K562 (cell line): ENCODE measurements at regions not wholly inside any gene's neighbourhood (a gene's known extent, or its start where the extent isn't known, plus 50 kb on each side); places are given as distances from the start of the nearest gene placed in this dataset.

Experiments used
- ATAC-seq: fragments of 200-7000 bp; cut with Tn5 transposase; 3 replicates; pipeline ENCODE4 v1.9.1; 2020; ENCODE audit warnings: moderate library complexity
- BruUV-seq: library from RNA; stranded (reverse); fragments of 400-500 nt; replicated peaks from 2 replicates; lab custom pipeline; 2021; lab: Mats Ljungman, UMichigan
- CTCF ChIA-PET: fragments of 300-600 bp; formaldehyde crosslinking; extraction: SDS; loops from one replicate; lab custom pipeline; 2021; ENCODE audit warnings: low intra/inter-chr PET ratio; lab: Yijun Ruan, JAX
- POLR2A ChIA-PET: fragments of 300-600, 350-650 bp; sonication (Branson Sonifier 250); formaldehyde crosslinking; extraction: SDS; loops from one replicate; lab custom pipeline; 2021; ENCODE audit warnings: antibody characterized with exemption, inconsistent platforms; lab: Yijun Ruan, JAX
- DNase-seq, 4 experiments: peaks; one replicate each; pipeline versions ENCODE4 v3.0.0 to v3.0.0-alpha.2; 2011 to 2018; ENCODE audit warnings: low spot score in 3 of 4, mixed read lengths in 3 of 4; ENCODE audit errors: extremely low read depth in 1 of 4
- FAIRE-seq: peaks from 2 replicates; lab custom pipeline; 2011; peaks lifted over from hg19 to GRCh38; lab: Jason Lieb, UNC
- H2AFZ ChIP-seq: 2 replicates; pipeline ENCODE4 v1.6.0; 2011; ENCODE audit warnings: low read depth, low read length, control low read depth, inconsistent platforms
- H3K27ac ChIP-seq: fragments of 200-600 bp; 3 replicates; pipeline ENCODE4 v1.8.0; 2011; ENCODE audit warnings: low read depth, mild to moderate bottlenecking, control low read depth, inconsistent platforms, low read length, moderate library complexity, mixed read lengths; ENCODE audit errors: extremely low read depth
- H3K27me3 ChIP-seq, 2 experiments: fragments of 300-600 bp in 1 of 2; 2 replicates in 1 of 2; 3 replicates in 1 of 2; pipeline versions ENCODE4 v1.6.0 to v1.8.0; 2011; ENCODE audit warnings: inconsistent platforms in 2 of 2, low read length in 2 of 2, mild to moderate bottlenecking in 1 of 2, mixed read lengths in 1 of 2, moderate library complexity in 1 of 2; ENCODE audit not compliant: control insufficient read depth in 2 of 2, insufficient read depth in 2 of 2
- H3K36me3 ChIP-seq: fragments of 300-600 bp; 3 replicates; pipeline ENCODE4 v1.8.0; 2011; ENCODE audit warnings: mild to moderate bottlenecking, low read length, inconsistent platforms; ENCODE audit not compliant: control insufficient read depth, insufficient read depth
- H3K4me1 ChIP-seq, 2 experiments: fragments of 200-600 bp in 1 of 2; replicated peaks in 1 of 2; 2 replicates in 1 of 2; 3 replicates in 1 of 2; pipeline versions ENCODE4 v1.5.1 to v1.8.0; 2011; ENCODE audit warnings: inconsistent platforms in 2 of 2, low read length in 2 of 2, mild to moderate bottlenecking in 1 of 2, mixed read lengths in 1 of 2, moderate library complexity in 1 of 2; ENCODE audit not compliant: control insufficient read depth in 2 of 2, insufficient read depth in 2 of 2
- H3K4me2 ChIP-seq: 2 replicates; pipeline ENCODE4 v1.6.1; 2011; ENCODE audit warnings: low read length, control low read depth, inconsistent platforms, mixed read lengths; ENCODE audit not compliant: insufficient read depth
- H3K4me3 ChIP-seq: fragments of 200-600 bp; sonication (generic), shearing (Covaris generic); 2 replicates; pipeline ENCODE4 v1.5.1; 2016; ENCODE audit warnings: control low read depth, inconsistent platforms
- H3K79me2 ChIP-seq: fragments of 200-600 bp; 3 replicates; pipeline ENCODE4 v1.8.0; 2011; ENCODE audit warnings: low read length, inconsistent platforms; ENCODE audit not compliant: control insufficient read depth, insufficient read depth
- H3K9ac ChIP-seq, 2 experiments: 2 replicates each; pipeline versions ENCODE4 v1.6.0 to v1.6.1; 2011; ENCODE audit warnings: low read depth in 2 of 2, low read length in 2 of 2, control low read depth in 1 of 2, inconsistent platforms in 1 of 2, mild to moderate bottlenecking in 1 of 2, mixed read lengths in 1 of 2; ENCODE audit not compliant: insufficient read depth in 1 of 2
- H3K9me1 ChIP-seq: one replicate; pipeline ENCODE4 v1.6.0; 2011; ENCODE audit warnings: inconsistent platforms, mild to moderate bottlenecking, low read length, moderate library complexity; ENCODE audit not compliant: control insufficient read depth, insufficient read depth
- H3K9me3 ChIP-seq: replicated peaks from 2 replicates; pipeline ENCODE4 v1.5.1; 2011; ENCODE audit warnings: low read depth, low read length, inconsistent platforms; ENCODE audit not compliant: control insufficient read depth, insufficient read depth
- H4K20me1 ChIP-seq: replicated peaks from 2 replicates; pipeline ENCODE4 v1.6.1; 2011; ENCODE audit warnings: low read length, inconsistent platforms, mixed read lengths; ENCODE audit not compliant: control insufficient read depth, insufficient read depth
- CTCF ChIP-seq, 3 experiments: IDR thresholded peaks in 2 of 3; conservative IDR thresholded peaks in 1 of 3; 2 replicates each; pipeline ENCODE4 v1.5.1; 2011 to 2012; ENCODE audit warnings: low read length in 3 of 3, mild to moderate bottlenecking in 3 of 3, control low read depth in 2 of 3, improper control_type of control experiment in 1 of 3, inconsistent platforms in 1 of 3, low read depth in 1 of 3, mixed read lengths in 1 of 3, moderate library complexity in 1 of 3; ENCODE audit not compliant: insufficient read depth in 2 of 3
- IRF1 ChIP-seq: sonication (generic); formaldehyde crosslinking; IDR thresholded peaks from 2 replicates; pipeline ENCODE4 v1.8.0; 2022; ENCODE audit warnings: missing genetic modification reagents, mild to moderate bottlenecking, borderline replicate concordance
- RAD21 ChIP-seq, 2 experiments: fragments of 250-450 bp in 1 of 2; fragments of 450-650 bp in 1 of 2; sonication (Bioruptor Pico) in 1 of 2; formaldehyde crosslinking in 1 of 2; IDR thresholded peaks in 1 of 2; conservative IDR thresholded peaks in 1 of 2; 2 replicates each; pipeline versions ENCODE4 v1.4.0 to v1.8.0; 2020 to 2022; ENCODE audit warnings: mild to moderate bottlenecking in 2 of 2, moderate library complexity in 1 of 2
- TRIM25 ChIP-seq: fragments of 450-650 bp; IDR thresholded peaks from 2 replicates; pipeline ENCODE4 v1.7.0; 2016; ENCODE audit warnings: borderline replicate concordance
- ZNF184 ChIP-seq: sonication (generic); formaldehyde crosslinking; IDR thresholded peaks from 2 replicates; pipeline ENCODE4 v1.5.0; 2020; ENCODE audit warnings: missing genetic modification reagents
- ZNF77 ChIP-seq: fragments of 250-450 bp; sonication (Bioruptor Pico); IDR thresholded peaks from 2 replicates; pipeline ENCODE4 v1.5.0; 2020
- WGBS: fragments of 100-300 bp; shearing (Covaris generic); methylation state at CpG from one replicate; pipeline ENCODE4 v1.1.6; 2016; ENCODE audit warnings: low coverage, mixed read lengths; ENCODE audit not compliant: insufficient coverage; ENCODE audit errors: missing lambda C conversion rate; 5-methylcytosine and 5-hydroxymethylcytosine counted together
- in situ Hi-C: fragments of 300-500 bp; cut with MboI; formaldehyde crosslinking; loops from 4 replicates; pipeline ENCODE4 v1.15.0; 2018; ENCODE audit warnings: inconsistent platforms, mixed read lengths
- intact Hi-C: fragments of 100-400 bp; cut with micrococcal nuclease; formaldehyde crosslinking; loops from 2 replicates; pipeline ENCODE4 v1.14.2; 2022

- FAIRE-seq, result no peak
- WGBS, result 0% methylated on average over 5 of the region's 5 CpGs
- H3K27ac ChIP-seq, result no peak overlapping the region
- intact Hi-C loops, result loop anchor here (10.0 kb wide), 1 partner anchor 1550 kb away; no protein-coding TSS in a partner anchor
- no peaks in the 10 kb centered on the region for H3K9me1 ChIP-seq
- POLR2A ChIA-PET, result no interaction called here
- H2AFZ ChIP-seq, result no peak overlapping the region
- BruUV-seq, result no TSS peak
- H3K4me3 ChIP-seq, result no peak overlapping the region
- ATAC-seq, result peak; percentile 39; the same call in 1 of the 3 replicates
- H3K4me1 ChIP-seq, result no peaks in the 10 kb centered on the region
- no peaks in the 10 kb centered on the region for H3K9me3 ChIP-seq
- H3K79me2 ChIP-seq, result no peaks in the 10 kb centered on the region
- in situ Hi-C loops, result no loop called here
- peak in 2 of 4 experiments; percentile 2 to 3 for DNase-seq
- H3K9ac ChIP-seq, result no peak overlapping the region
- TF ChIP-seq IRF1, result no peak
- no peak for TF ChIP-seq TRIM25
- no peak for TF ChIP-seq ZNF184 (CRISPR knock-in tag)
- no peak for TF ChIP-seq ZNF77 (CRISPR knock-in tag)
- peak in 2 of 3 experiments; percentile 21 to 31; a peak in 2 of 6 replicates for TF ChIP-seq CTCF (IDR thresholded peaks at IDR 0.05 in 2 of 3, conservative IDR thresholded peaks at IDR 0.05 in 1 of 3; ENCODE audit: insufficient read depth in 2 of 3, low read depth in 1 of 3, low read length in 3 of 3)
- peak in 1 of 2 experiments; percentile 29; a peak in 3 of 4 replicates for TF ChIP-seq RAD21 (CRISPR knock-in tag; conservative IDR thresholded peaks at IDR 0.05 in 1 of 2, IDR thresholded peaks at IDR 0.05 in 1 of 2)
- no peaks in the 10 kb centered on the region for H3K27me3 ChIP-seq
- H4K20me1 ChIP-seq, result no peaks in the 10 kb centered on the region
- CTCF ChIA-PET, result interaction anchor here (1.0 kb wide), 1 partner anchor 1747 kb away, joined by 3 read pairs; no protein-coding TSS in a partner anchor
- no peaks in the 10 kb centered on the region for H3K36me3 ChIP-seq
- no peak overlapping the region for H3K4me2 ChIP-seq
These were observed 407.9 kb downstream of the PCDH18 start for GRCh38 chr4:137124278-137124932.
